NCI-H510A treated with DMSO at 0.1 percent for 48 hours (cell line): ENCODE measurements at regions not wholly inside any gene's neighbourhood (a gene's known extent, or its start where the extent isn't known, plus 50 kb on each side); places are given as distances from the start of the nearest gene placed in this dataset.
"Not testable (repeated sequence)": the region's sequence is repeated elsewhere in the genome, so short reads cannot be mapped to it uniquely, and the experiment has no call there.

ENCODE experiments used
- DNase-seq: peaks from one replicate; lab custom pipeline; 2025; lab: John Stamatoyannopoulos, UW

- DNase-seq, result no peak
Observed at GRCh38 chr1:31485166-31485565, 72.2 kb downstream of the SERINC2 start.

- DNase-seq, result no peak
Observed at GRCh38 chr1:31487143-31487542, 74.1 kb downstream of the SERINC2 start.

- no peak for DNase-seq
Observed at GRCh38 chr1:31487721-31488293, 74.8 kb downstream of the SERINC2 start.

- no peak for DNase-seq
Observed at GRCh38 chr1:31488528-31488927, 75.5 kb downstream of the SERINC2 start.

GRCh38 chr1:31489575-31489974, 76.6 kb downstream of the SERINC2 start:
- not testable (repeated sequence) for DNase-seq

- DNase-seq, result not testable (repeated sequence)
Observed at GRCh38 chr1:31490596-31490995, 77.6 kb downstream of the SERINC2 start.

- not testable (repeated sequence) for DNase-seq
Observed at GRCh38 chr1:31495351-31495750, 81.0 kb upstream of the TINAGL1 start.

GRCh38 chr1:31495770-31496169, 80.5 kb upstream of the TINAGL1 start:
- DNase-seq, result not testable (repeated sequence)

GRCh38 chr1:31497601-31498000, 78.7 kb upstream of the TINAGL1 start:
- no peak for DNase-seq

GRCh38 chr1:31498376-31499040, 77.8 kb upstream of the TINAGL1 start:
- no peak for DNase-seq

GRCh38 chr1:31501505-31501904, 74.8 kb upstream of the TINAGL1 start:
- DNase-seq, result no peak

GRCh38 chr1:31502253-31502652, 74.1 kb upstream of the TINAGL1 start:
- no peak for DNase-seq

GRCh38 chr1:31502926-31503511, 73.3 kb upstream of the TINAGL1 start:
- no peak for DNase-seq

GRCh38 chr1:31503570-31503969, 72.7 kb upstream of the TINAGL1 start:
- DNase-seq, result no peak

GRCh38 chr1:31504001-31504400, 72.3 kb upstream of the TINAGL1 start:
- DNase-seq, result no peak

- DNase-seq, result no peak
Observed at GRCh38 chr1:31505911-31506497, 70.3 kb upstream of the TINAGL1 start.

- DNase-seq, result no peak
Observed at GRCh38 chr1:31507221-31507620, 69.1 kb upstream of the TINAGL1 start.

- no peak for DNase-seq
Observed at GRCh38 chr1:31507676-31508530, 68.4 kb upstream of the TINAGL1 start.

GRCh38 chr1:31509124-31510072, 66.9 kb upstream of the TINAGL1 start:
- DNase-seq, result no peak

GRCh38 chr1:31510304-31510703, 66.0 kb upstream of the TINAGL1 start:
- DNase-seq, result peak; percentile 10
